NCI-H526 (cell line): ENCODE measurements at regions not wholly inside any gene's neighbourhood (a gene's known extent, or its start where the extent isn't known, plus 50 kb on each side); places are given as distances from the start of the nearest gene placed in this dataset.
A peak's percentile ranks its signal among the peaks of the same experiment; 100 is the strongest.

Experiments
- DNase-seq, 2 experiments: peaks; one replicate each; lab custom pipeline; 2025; lab: John Stamatoyannopoulos, UW

DNA sequence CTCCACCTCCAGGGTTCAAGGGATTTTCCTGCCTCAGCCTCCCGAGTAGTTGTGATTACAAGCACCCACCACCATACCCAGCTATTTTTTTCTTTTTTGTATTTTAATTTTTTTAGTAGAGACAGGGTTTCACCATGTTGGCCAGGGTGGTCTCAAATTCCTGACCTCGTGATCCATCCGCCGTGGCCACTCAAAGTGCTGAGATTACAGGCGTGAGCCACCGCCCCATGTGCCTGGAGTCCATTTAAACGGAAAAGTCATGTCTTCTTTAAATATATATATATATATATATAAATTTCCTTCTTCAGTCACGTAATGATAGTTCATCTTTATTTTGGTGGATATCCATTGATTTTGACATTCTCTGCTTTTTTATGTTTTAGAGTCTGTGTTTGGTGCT is 264.0 kb upstream of the PITX2 start:
- no peak for DNase-seq

DNA sequence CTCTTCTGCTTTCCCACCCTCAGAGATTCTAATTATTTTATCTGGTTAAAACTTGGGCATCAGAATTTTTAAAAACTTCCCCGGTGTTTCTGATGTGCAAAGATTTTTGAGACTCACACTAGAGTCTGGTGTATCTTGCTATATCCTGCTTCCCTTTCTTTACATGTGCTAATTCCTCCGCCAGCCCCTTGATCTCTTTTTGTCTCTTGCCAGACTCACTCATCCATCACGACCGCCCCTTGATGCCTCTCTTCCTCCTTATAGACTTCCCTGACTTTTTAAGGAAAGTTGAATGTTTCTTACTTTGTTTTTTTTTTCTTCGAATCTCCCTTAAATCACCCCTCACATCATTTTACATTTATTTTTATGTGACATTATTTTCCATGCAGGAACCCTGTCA is 274.9 kb upstream of the PITX2 start:
- DNase-seq: no peak

DNA sequence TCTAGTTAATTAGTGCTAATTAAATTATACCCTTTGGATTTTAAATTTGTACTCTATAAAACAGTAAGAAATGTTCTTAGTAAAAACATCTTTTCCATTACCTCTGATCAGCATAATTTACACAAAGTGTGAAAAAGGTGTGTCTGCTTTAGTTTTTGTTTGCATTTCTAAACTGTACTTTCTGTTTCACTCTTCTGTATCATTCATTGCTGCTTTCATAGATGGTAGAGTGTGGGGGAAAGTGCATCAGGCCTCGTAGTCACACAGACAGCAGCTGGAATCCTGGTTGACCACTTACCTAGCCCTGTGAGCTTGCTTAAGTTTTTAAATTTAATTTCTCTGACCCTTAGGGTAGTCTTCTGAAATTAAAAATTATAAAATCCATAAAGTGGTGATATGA is 275.4 kb upstream of the PITX2 start:
- DNase-seq: no peak

DNA sequence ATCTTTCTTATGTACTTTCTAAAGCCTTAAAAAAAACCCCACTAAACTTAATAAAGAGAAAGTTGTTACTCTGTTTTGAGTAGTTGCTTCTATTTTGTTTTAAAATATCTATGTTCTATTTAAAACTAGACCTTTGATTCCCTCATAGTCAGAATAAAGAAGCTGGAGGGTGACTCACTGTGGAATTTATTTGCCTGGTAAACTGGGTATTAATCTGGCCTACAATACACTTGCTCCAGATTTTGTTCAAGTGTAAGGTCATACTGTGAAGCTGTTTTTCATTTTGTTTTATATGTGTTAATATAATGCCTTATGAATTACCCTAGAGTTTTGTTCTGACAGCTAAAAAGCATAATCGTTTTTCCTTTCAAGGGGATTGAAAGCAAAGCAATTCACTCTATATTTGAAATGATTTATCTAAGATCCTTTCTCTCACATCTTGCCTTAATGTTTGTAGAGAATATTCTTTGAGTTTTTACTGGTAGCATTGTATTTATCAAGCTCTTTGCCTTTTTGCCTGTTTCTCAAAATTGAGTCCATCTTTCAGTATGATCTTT is 277.4 kb upstream of the PITX2 start:
- DNase-seq: no peak

DNA sequence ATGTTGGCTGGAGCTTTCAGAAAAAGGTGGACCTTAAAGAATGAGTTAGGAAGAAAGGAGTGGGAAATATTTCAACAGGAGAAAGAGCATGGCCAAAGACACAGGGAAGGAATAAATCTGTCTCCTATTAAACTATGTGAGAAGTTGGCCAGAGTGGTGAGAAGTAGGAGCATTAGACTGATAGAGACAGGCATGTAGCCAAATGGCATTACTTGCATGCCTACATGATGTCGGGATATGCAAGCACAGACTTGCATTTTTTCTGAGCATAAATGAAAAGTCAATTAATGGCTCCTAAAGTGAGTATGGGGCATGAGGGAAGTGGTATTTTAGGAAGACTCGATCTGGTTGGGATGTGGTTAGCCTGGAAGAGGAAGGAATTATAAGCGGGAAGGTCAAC is 279.6 kb upstream of the PITX2 start:
- no peak for DNase-seq

DNA sequence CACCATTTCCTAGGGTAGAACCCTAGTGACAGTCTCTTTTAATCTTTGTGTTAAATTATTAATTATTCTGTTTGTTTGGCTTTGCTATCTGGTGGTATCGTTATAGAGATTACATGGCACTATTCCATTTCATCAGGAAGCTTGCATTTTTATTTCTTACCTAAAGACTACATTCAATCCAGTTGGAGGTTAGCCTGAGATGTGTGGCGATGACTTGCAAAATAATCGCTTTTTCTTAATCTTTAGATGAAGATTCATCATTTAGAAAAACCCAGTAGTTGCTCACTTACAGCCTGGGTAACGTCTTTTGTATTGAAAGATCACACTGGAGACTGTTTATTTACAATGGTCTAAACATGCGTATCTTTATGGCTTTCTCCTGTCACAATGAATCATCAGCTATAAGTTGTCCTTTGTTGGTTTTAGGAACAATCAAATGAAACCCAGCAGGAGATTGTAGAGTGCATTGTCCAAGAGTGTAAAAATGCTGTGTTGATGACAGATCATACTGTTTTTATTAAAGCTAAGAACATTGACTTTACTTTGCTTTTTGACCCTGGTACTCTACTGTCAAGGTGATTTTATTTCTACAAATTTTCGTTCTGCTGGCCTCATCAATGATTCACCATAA is 281.7 kb upstream of the PITX2 start:
- DNase-seq: no peak

DNA sequence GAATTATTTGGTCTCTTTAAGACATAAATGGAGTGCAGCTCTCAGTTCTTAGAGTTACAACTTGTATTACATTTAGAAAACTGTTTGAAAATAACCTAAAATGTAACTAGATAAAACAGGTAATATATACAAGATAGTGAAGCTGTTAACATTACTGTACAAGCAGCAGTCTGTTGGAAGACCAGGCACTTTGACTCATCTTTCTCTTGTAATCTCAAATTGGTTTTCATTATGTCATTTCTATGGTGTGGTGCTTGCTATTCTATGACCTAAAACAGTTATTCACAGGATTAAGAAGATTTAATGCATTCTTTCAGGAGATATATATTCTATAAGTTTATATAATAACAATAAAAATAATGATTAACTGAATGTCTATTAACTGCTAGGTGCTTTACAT is 282.5 kb upstream of the PITX2 start:
- DNase-seq: no peak

DNA sequence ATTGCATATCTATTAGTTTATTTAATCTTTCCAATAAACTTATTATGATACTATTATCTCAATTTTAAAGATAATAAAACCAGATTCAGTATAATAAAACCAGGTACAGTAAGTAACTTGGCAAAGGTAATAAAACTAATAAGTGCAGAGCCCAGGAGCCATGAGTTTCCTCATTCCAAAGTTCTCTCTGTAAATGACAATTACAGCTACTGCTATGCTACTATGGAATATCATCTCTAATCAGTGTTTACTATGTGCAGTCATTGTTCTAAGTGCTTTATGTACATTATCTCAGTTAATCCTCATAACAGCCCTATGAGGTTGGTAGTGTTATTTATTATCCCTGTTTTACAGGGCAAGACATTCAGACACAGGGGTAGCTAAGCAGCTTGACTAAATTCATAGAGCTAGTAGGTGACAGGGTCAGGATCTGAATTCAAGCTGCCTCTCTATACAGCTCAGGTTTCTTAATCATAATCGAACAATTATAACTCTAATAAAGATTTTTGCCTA is 285.0 kb upstream of the PITX2 start:
- no peak for DNase-seq

DNA sequence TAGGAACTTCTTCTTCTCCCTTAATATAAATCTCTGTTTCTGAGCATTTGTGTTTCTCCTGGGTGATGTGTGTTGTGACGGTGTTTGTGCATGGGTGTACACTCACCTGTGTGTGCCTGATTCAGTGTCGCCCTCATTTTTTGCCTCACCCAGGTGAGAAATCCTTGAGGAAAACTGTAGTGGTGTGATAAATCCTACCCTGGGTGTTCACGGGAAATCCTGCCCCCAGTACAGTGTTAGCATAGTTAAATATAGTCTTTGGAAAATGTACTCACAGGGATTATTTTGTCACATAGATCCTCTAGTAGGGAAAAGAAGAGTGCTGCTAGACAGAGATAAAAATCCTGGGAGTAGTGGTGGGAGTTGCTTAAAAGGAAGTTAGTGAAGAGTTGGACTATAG is 291.9 kb upstream of the PITX2 start:
- DNase-seq: no peak

DNA sequence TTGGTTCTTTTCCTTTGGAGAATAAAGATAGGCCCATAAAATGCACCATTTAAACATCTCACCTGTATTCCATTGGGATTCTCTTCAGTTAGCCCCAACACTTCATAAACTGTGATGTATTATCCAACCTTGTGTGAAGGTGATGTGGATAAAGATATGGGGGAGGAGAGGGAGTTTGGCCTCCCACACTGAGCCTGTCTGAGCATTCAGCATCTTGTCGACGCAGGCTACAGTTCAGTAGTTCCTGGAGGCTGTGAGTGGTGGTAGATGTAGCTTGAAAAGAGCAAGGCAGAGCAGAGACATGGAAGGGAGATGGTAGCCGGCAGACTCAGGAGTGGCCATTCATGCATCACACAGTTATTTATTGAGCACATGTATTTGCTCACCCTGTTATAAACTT is 292.4 kb upstream of the PITX2 start:
- DNase-seq: no peak

DNA sequence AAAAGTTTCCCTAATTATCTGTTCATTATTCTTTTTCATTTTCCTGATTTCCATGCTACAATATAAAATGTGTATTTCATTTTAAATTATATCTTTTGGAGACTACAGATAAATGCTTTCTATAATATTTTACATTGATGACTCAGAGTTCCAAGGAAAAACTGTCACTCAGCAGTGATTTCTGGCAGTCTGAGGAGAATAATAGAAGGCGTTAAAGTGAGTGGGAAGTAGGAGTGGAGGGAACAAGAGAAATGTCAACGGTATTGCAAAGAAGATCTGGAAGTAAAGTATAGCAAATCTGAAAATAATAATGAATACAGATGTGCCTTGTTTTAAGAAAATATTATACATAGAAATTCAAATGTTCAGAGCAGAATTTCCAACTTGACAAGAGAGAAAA is 293.6 kb upstream of the PITX2 start:
- DNase-seq: no peak

DNA sequence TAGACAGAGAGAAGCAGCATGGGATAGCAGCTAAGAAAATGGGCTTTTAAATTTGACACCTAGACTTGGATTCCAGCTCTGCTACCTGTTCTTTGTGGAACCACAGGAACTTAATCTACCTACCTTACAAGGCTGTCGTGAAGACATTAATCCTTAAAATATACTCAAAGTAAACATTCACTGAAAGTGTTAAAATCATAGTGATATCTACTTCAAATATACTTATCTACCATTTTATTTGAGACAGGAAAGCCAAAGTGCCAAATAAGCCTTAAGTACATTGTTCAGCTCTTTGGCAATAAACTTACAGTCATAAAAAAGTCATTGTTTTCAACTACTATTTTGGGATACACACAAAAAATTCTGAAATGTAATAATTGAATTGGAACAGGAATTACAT is 295.0 kb upstream of the PITX2 start:
- no peak for DNase-seq

DNA sequence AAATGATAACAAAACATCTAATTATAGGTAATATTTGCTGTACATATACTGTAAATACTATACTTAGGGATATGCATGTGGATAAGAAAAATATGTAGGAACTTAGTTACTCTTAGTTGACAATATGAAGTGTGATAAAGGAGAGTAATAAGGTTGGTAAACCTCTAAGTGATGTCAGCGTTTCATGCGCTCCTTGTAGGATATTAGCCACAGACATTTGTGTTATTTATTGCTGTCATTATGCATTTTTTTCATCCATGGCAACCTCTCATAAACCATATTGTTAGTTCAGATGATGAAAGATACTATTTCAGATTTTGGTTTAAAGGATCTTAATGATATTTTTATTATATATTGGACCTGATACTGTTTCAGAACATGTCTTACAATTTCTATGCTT is 298.1 kb upstream of the PITX2 start:
- no peak for DNase-seq

DNA sequence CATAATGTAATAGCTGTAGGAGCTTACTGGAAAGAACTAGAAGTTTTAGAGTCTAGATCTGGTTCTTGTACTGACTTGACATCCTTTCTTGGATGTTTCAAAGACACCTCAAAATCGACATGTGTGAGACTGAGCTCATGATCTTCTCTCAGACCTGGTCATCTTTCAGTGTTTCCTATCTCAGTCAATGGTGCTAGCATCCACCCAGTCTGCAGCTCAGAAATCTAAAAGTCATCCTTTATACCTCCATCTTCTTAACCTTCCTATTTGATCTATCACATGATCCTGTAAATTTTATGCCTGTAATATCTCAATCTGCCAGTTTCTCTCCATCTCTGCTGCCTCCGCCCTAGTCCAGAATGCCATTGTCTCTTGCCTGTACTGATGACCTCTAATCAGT is 301.9 kb upstream of the PITX2 start:
- no peak for DNase-seq

DNA sequence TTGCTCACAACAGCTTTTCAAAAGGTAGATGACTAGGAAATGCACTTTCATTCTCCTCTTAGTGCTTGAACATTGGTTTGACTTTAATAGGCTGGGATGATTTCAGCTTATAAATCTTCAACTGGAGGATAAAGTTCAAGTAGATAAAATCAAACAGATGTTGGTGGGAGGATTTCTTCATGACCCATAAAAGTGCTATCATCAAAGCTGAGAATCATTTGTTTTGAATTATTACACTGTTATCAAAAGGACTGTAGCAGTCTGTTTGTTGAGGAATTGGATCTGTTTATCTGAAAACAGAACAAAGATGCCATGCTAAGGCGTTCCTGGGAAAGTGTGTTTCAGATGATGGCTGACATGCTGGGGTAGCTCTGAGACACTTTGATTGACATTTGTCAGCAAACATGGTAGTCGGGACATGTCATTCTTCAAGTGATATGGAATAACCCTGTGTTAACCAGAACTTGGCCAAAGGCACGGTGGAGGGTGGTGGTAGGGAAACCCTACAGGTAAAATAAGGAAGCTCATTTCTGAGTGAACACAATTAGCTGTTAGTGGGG is 304.0 kb upstream of the PITX2 start:
- DNase-seq: no peak

DNA sequence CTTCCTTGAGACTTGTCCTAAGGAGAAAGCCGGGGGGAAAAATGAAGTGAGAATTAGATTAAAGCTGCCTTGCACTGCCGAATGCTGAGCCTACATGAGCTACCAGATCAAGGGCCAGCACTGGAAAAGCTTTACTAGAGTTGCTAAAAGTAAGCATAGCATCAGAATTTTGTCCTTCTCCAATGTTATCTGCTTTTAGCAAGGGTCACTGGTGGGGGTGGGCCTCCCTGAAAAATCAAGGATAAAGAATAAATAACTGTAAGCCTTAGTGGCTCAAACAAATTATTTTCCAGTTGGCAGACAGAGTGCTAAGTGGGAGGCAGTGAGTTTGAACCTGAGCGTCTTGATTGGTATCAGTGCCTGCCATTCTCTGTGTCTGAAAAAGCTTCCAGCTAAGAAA is 310.5 kb upstream of the PITX2 start:
- no peak for DNase-seq

DNA sequence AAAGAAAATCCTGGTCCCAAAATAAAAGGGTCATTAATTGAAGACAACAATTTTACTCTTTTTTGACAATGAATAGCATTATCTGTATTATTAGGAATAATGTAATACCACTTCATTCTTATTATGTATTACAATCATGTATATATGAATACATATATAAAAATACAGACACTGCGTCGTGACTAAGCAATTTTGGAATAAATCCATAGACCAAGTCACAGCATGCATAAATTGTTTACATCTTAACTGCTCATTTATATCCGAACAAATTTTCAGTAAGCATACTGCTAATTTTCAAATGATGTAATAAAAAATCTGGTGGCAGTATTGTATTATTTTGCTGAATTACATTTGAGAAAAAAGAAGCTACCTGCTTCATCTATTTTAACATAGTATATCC is 321.6 kb upstream of the PITX2 start:
- DNase-seq: no peak

DNA sequence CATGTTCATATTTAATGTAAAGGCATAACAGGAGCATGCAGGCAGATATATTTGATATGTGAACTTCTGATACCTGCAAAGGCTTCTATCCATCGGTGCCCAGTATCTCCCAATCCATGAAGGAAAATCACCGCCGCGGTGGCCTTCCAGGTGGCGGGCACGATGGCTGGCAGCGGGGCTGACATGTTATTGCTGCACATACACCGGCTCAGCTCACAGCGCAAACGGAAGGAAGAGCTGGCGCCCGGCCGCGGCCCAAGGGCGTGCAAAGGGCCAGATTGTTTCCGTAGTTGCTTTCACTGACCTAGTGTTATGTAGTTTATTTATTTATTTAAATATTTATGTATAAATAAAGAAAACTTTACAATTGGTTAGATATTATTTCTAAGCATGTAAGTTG is 322.7 kb upstream of the PITX2 start:
- no peak for DNase-seq

DNA sequence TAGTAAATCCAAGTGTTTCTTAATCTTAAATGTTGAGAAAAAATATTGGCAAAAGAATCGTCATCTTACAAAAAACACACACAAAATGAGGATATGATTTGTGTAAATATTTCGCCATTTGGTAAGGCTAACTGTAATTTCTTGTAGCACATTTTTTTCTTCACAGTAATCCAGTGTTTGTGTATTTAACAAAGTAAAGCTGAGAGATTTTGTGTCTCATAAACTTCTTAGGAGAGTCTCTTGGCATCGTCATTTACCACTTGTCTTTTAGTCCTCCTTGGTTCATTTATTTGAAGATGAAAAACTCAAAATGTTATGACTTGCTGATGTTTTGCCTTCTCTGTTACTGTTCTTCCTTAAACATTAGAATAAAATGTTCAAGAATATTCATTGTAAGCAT is 326.7 kb upstream of the PITX2 start:
- no peak for DNase-seq

DNA sequence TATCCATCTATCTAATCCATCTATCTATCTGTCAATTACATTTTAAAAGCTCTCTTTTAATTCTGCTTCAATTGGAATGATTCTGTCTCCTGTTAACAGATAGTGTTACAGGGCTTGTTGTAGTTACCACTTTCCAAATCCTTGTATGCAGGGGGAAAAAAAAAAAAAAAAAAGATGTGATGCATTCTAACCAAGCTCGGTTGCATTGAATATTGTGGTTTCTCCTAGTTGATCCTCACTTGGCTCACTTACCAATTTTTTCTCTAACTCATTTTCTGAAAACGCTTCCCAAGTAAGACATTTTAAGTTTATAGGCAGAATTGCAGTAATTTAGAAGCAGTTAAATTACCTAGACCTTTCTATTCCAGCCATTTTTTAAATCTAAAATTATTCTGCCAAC is 327.9 kb upstream of the PITX2 start:
- no peak for DNase-seq

DNA sequence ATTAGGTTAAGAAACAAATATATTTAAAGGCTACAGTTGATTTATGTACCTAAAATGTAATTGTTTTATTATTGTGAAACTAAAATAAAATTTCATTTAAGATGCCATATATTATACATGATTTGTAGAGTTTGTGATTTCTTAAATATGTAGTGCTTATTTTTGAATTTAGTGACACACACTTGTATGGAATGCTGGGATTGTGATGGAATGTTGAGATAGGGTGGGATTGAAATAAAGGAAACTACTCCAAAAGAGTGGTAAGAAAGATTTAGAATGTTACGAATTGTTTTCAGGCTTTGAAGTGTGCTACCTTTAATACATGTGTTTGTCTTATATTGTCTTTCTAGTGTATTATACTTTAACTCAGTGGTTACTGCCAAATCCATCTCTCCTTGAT is 330.3 kb upstream of the PITX2 start:
- DNase-seq: no peak

DNA sequence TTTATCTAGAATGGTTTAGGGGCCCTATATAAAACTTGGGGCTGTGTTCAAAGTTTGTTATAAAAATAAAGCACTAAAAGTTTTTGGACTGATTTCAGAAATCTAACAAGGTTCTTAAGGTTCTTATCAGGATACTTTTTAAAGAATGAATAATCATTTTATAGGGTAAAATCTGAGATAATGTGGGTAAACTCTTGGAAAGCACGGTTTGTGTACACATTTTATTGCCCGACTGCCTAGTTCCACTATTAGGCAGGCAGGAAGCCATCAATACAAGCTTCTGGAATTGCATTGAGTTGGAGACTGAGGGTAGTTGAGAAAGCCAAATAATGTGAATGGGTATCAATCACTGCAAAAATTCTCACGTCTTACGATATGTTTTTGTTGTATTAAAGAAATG is 331.0 kb upstream of the PITX2 start:
- DNase-seq: no peak

DNA sequence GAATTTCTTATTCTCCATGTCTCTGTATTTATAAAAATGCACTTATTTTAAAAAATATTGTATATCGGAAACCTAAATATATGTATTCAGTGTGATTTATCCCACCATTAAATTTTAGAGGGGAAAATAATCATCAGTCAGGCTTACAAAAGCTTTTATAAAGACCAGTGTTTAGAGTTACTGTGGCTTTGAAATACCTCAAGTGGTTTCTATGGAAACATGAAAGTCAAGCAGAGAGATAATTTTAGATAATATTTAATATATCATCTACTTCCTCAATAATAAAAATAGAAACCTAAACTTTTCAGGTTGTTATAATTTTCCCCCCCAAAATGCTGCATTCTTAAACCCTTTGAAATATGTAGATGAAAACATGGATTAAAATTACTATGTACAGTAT is 332.9 kb upstream of the PITX2 start:
- no peak for DNase-seq

DNA sequence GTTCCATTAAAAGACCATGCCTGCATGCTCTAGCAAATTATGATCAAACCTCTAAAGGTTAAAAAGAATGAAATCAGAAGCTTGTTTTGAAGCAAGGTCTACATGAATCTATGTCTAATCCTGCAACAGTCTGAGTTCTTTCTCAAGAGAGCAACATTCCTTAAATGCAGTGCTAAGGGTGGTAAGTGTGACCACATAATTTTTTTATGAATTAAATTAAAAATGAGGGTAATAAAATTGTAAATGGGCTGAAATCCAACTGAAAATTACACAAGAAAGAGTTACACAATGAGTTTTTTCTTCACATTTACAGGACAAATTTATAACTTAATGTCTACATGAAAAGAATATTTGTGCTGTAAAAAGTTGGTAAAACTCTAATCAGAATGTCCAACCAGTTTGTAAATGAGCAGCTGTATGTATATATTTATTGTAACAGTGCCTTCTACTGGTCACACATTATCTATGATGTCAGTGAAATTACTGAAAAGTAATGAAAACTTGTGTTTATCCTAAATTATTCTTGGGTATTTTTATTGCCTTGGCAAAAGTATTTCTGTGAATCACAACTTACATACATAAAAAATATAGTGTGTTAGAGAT is 336.3 kb upstream of the PITX2 start:
- peak in 1 of 2 experiments; percentile 29 for DNase-seq
